ENCODE measurements at regions not wholly inside any gene's neighbourhood (a gene's known extent, or its start where the extent isn't known, plus 50 kb on each side); places are given as distances from the start of the nearest gene placed in this dataset.

DNA sequence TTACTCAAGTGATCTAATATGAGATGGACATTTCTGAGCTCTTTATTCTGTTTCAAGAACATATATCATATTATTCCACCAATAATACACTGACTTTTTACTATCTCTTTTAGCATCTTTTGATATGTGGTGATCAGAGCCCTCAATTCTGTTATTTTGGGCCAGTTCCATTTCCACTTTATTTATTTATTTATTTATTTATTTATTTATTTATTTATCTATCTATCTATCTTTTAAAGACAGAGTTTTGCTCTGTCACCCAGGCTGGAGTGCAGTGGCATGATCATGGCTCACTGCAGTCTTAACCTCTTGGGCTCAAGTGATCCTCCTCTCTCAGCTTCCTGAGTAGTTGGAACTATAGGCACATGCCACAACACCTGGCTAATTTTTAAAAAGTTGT is 57.4 kb upstream of the GRID2 start:
- TF ChIP-seq EZH2 (IDR thresholded peaks at IDR 0.05; ENCODE audit: low read length): no peak
- TF ChIP-seq CTCF (optimal IDR thresholded peaks at IDR 0.05 in 1 of 3, IDR thresholded peaks at IDR 0.05 in 1 of 3, conservative IDR thresholded peaks at IDR 0.05 in 1 of 3; ENCODE audit: extremely low read depth in 1 of 3, insufficient read depth in 2 of 3, low read length in 3 of 3): no peak
